MCF 10A (cell line): ENCODE measurements at regions not wholly inside any gene's neighbourhood (a gene's known extent, or its start where the extent isn't known, plus 50 kb on each side); places are given as distances from the start of the nearest gene placed in this dataset.

Source experiments
- BruUV-seq: library from RNA; stranded (reverse); fragments of 400-500 nt; replicated peaks from 2 replicates; lab custom pipeline; 2021; lab: Mats Ljungman, UMichigan
- CTCF ChIA-PET: fragments of 300-600 bp; sonication (Branson Sonifier 250); formaldehyde crosslinking; extraction: SDS; loops from one replicate; lab custom pipeline; 2021; ENCODE audit warnings: antibody characterized with exemption, inconsistent platforms; lab: Yijun Ruan, JAX
- POLR2A ChIA-PET: fragments of 300-600, 350-650 bp; sonication (Branson Sonifier 250); formaldehyde crosslinking; extraction: SDS; loops from one replicate; lab custom pipeline; 2020; ENCODE audit warnings: antibody characterized with exemption, inconsistent platforms; lab: Yijun Ruan, JAX
- DNase-seq: peaks from one replicate; pipeline ENCODE4 v3.0.0-alpha.2; 2018; ENCODE audit not compliant: unreplicated experiment
- H3K27ac Mint-ChIP-seq: one replicate; pipeline ENCODE4 v1.8.0; 2022; ENCODE audit warnings: mild to moderate bottlenecking, low read depth, mixed read lengths; ENCODE audit not compliant: unreplicated experiment
- H3K27me3 Mint-ChIP-seq: one replicate; pipeline ENCODE4 v1.8.0; 2022; ENCODE audit warnings: mixed read lengths; ENCODE audit not compliant: insufficient read depth, unreplicated experiment
- H3K36me3 Mint-ChIP-seq: one replicate; pipeline ENCODE4 v1.8.0; 2022; ENCODE audit warnings: mild to moderate bottlenecking, moderate library complexity, mixed read lengths; ENCODE audit not compliant: insufficient read depth, unreplicated experiment
- H3K4me1 Mint-ChIP-seq: one replicate; pipeline ENCODE4 v1.8.0; 2022; ENCODE audit warnings: mixed read lengths; ENCODE audit not compliant: insufficient read depth, unreplicated experiment
- H3K4me3 Mint-ChIP-seq: one replicate; pipeline ENCODE4 v1.8.0; 2022; ENCODE audit warnings: mild to moderate bottlenecking, moderate library complexity, mixed read lengths; ENCODE audit not compliant: unreplicated experiment
- H3K9me3 Mint-ChIP-seq: one replicate; pipeline ENCODE4 v1.8.0; 2022; ENCODE audit warnings: mixed read lengths; ENCODE audit not compliant: unreplicated experiment
- CTCF ChIP-seq: fragments of 200-600 bp; IDR thresholded peaks from one replicate; pipeline ENCODE4 v1.8.0; 2022; ENCODE audit warnings: antibody characterized with exemption, mild to moderate bottlenecking; ENCODE audit not compliant: unreplicated experiment
- intact Hi-C: fragments of 100-400 bp; cut with micrococcal nuclease; formaldehyde crosslinking; loops from 2 replicates; pipeline ENCODE4 v1.14.1; 2022

- no peak for TF ChIP-seq CTCF
- Mint-ChIP-seq H3K27me3 (no peaks in the 10 kb centered on the region), H3K4me3 (no peak overlapping the region), H3K27ac (no peak overlapping the region), H3K36me3 (no peaks in the 10 kb centered on the region), H3K9me3 (no peaks in the 10 kb centered on the region), H3K4me1 (no peaks in the 10 kb centered on the region)
- ChIA-PET POLR2A (no interaction called here), CTCF (no interaction called here)
- no peak for DNase-seq
- intact Hi-C loops: no loop called here
- no TSS peak for BruUV-seq
These were observed 376.8 kb downstream of the SEC16B start for GRCh38 chr1:177593105-177593504.

- ChIA-PET CTCF (interaction anchor here (0.6 to 0.8 kb wide), 2 partner anchors 356 to 912 kb away, joined by 3 read pairs; no protein-coding TSS in a partner anchor), POLR2A (no interaction called here)
- Mint-ChIP-seq H3K9me3 (no peaks in the 10 kb centered on the region), H3K36me3 (no peaks in the 10 kb centered on the region), H3K27me3 (no peaks in the 10 kb centered on the region), H3K4me1 (no peaks in the 10 kb centered on the region), H3K27ac (no peak overlapping the region), H3K4me3 (no peak overlapping the region)
- intact Hi-C loops: no loop called here
- no peak for TF ChIP-seq CTCF
- no TSS peak for BruUV-seq
- no peak for DNase-seq
These were observed 377.2 kb downstream of the SEC16B start for GRCh38 chr1:177592624-177593023.

GRCh38 chr1:177591155-177591554 lies 378.7 kb downstream of the SEC16B start:
- intact Hi-C loops: no loop called here
- ChIA-PET POLR2A (no interaction called here), CTCF (interaction anchor here (0.6 kb wide), 1 partner anchor 279 kb away, joined by 3 read pairs; no protein-coding TSS in a partner anchor)
- Mint-ChIP-seq H3K4me1 (peaks cover 3% of the 10 kb centered on the region), H3K4me3 (no peak overlapping the region), H3K27ac (no peak overlapping the region), H3K36me3 (no peaks in the 10 kb centered on the region), H3K9me3 (no peaks in the 10 kb centered on the region), H3K27me3 (no peaks in the 10 kb centered on the region)
- DNase-seq: no peak
- TF ChIP-seq CTCF: no peak
- BruUV-seq: no TSS peak

GRCh38 chr1:177589166-177589565 lies 380.7 kb downstream of the SEC16B start:
- no peak overlapping the region for H3K4me3 Mint-ChIP-seq
- H3K9me3 Mint-ChIP-seq: no peaks in the 10 kb centered on the region
- no peak for TF ChIP-seq CTCF
- BruUV-seq: no TSS peak
- DNase-seq: no peak
- H3K36me3 Mint-ChIP-seq: no peaks in the 10 kb centered on the region
- ChIA-PET POLR2A (no interaction called here), CTCF (interaction anchor here (0.6 kb wide), 1 partner anchor 28 kb away, joined by 3 read pairs; no protein-coding TSS in a partner anchor)
- H3K27ac Mint-ChIP-seq: no peak overlapping the region
- H3K4me1 Mint-ChIP-seq: peaks cover 6% of the 10 kb centered on the region
- no peaks in the 10 kb centered on the region for H3K27me3 Mint-ChIP-seq
- intact Hi-C loops: no loop called here
